ENCODE measurements at regions not wholly inside any gene's neighbourhood (a gene's known extent, or its start where the extent isn't known, plus 50 kb on each side); places are given as distances from the start of the nearest gene placed in this dataset.

DNA sequence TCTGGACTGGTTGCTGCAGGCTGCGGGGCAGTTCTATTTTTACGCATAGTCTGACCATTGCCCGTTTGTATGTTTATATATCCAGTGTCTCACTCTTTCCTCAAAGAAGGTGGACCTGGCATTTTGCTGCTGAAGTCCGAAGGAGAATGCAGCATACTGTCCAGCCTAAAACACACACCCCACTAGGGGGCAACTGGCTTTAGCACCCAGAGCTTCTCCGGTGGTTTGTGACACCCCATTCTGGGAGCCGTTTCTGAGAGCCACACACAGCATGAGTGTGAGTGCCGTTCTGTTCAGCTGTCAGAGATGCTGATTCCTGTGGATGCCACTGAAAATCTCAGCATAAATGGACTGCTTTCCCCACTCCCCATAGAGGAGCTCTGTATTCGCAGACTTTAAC is 290.5 kb upstream of the TAS2R1 start:
- H3K36me3 Mint-ChIP-seq (ENCODE audit: low read depth) = no peaks in the 10 kb centered on the region
- peaks cover 13% of the 10 kb centered on the region for H3K9me3 Mint-ChIP-seq
- POLR2A ChIA-PET = no interaction called here
- TF ChIP-seq, protein P1, sequence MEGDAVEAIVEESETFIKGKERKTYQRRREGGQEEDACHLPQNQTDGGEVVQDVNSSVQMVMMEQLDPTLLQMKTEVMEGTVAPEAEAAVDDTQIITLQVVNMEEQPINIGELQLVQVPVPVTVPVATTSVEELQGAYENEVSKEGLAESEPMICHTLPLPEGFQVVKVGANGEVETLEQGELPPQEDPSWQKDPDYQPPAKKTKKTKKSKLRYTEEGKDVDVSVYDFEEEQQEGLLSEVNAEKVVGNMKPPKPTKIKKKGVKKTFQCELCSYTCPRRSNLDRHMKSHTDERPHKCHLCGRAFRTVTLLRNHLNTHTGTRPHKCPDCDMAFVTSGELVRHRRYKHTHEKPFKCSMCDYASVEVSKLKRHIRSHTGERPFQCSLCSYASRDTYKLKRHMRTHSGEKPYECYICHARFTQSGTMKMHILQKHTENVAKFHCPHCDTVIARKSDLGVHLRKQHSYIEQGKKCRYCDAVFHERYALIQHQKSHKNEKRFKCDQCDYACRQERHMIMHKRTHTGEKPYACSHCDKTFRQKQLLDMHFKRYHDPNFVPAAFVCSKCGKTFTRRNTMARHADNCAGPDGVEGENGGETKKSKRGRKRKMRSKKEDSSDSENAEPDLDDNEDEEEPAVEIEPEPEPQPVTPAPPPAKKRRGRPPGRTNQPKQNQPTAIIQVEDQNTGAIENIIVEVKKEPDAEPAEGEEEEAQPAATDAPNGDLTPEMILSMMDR (IDR thresholded peaks at IDR 0.05) = no peak
- no peak overlapping the region for H3K27ac Mint-ChIP-seq
- CTCF ChIA-PET = no interaction called here
- H3K4me1 Mint-ChIP-seq (ENCODE audit: low read depth) = no peaks in the 10 kb centered on the region
- no peaks in the 10 kb centered on the region for H3K27me3 Mint-ChIP-seq
- DNase-seq (no peak), ATAC-seq (no peak)
- H3K4me3 Mint-ChIP-seq = no peak overlapping the region
- intact Hi-C loops (cut with micrococcal nuclease) = no loop called here

DNA sequence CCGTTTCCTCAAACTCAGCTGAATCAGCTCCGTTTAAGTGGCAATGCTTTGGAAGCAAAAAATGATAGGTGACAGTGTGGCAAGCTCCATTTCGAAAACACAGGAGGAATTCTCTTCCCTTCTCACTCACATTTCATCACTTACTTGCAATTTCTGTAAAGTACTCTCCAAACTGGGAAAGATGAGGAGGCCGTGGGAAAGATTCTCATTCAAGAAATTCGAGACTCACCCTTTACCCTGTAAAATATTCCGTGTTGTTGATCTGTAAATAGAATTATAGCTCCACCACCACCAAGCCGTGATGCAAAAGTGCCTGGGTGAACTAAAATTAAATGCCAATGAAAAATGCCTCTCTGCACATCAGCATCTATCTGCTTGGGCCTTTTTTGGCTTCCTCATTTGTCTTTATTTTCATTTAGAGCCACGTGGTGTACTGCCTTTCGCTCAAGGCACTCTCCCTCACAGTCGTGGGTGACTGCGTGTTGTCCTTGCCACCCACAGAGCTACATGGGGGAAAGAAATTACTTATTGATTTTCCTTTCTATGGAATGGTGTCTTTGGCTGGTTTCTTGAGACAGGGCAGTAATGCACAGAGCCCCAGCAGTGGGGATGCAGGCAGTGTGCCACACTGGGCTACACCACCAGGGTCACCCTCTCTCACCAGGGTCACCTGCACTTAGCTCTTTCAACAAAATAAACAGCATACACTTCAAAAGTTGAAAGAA is 289.3 kb upstream of the TAS2R1 start:
- Mint-ChIP-seq H3K36me3 (ENCODE audit: low read depth) (no peaks in the 10 kb centered on the region), H3K9me3 (peaks cover 13% of the 10 kb centered on the region), H3K27me3 (no peaks in the 10 kb centered on the region), H3K27ac (no peak overlapping the region), H3K4me1 (ENCODE audit: low read depth) (no peaks in the 10 kb centered on the region), H3K4me3 (no peak overlapping the region)
- DNase-seq (no peak), ATAC-seq (no peak)
- POLR2A ChIA-PET = interaction anchor here (0.6 kb wide), 1 partner anchor 1513 kb away, joined by 3 read pairs; no protein-coding TSS in a partner anchor
- TF ChIP-seq, protein P1 (IDR thresholded peaks at IDR 0.05) = no peak
- CTCF ChIA-PET = no interaction called here
- intact Hi-C loops (cut with micrococcal nuclease) = no loop called here

DNA sequence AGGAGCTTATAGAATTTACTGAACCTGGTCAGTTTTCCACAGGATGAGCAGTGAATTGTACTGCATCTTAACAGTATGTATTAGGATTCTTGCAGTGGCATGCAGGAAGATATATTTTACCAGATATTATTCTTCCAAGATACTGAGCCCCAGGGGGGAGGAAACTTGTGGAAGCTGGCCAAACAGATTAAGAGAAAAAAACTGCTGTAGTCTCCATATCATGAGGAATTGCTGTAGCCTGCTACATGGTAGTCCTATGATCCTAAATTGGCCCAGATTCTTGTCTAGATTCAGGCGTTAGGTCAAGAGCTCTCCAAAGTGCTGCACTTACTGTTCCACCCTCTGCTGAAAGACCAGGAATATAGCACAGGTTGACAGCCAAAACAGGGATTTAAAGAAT is 275.5 kb upstream of the TAS2R1 start:
- no peak for ATAC-seq
- peaks cover 7% of the 10 kb centered on the region for H3K9me3 Mint-ChIP-seq
- H3K27ac Mint-ChIP-seq = no peak overlapping the region
- POLR2A ChIA-PET = no interaction called here
- CTCF ChIA-PET = no interaction called here
- no peaks in the 10 kb centered on the region for H3K36me3 Mint-ChIP-seq (ENCODE audit: low read depth)
- intact Hi-C loops (cut with micrococcal nuclease) = no loop called here
- no peaks in the 10 kb centered on the region for H3K4me1 Mint-ChIP-seq (ENCODE audit: low read depth)
- no peak overlapping the region for H3K4me3 Mint-ChIP-seq
- H3K27me3 Mint-ChIP-seq = no peaks in the 10 kb centered on the region
- TF ChIP-seq, protein P1 (IDR thresholded peaks at IDR 0.05) = no peak
- DNase-seq = no peak

DNA sequence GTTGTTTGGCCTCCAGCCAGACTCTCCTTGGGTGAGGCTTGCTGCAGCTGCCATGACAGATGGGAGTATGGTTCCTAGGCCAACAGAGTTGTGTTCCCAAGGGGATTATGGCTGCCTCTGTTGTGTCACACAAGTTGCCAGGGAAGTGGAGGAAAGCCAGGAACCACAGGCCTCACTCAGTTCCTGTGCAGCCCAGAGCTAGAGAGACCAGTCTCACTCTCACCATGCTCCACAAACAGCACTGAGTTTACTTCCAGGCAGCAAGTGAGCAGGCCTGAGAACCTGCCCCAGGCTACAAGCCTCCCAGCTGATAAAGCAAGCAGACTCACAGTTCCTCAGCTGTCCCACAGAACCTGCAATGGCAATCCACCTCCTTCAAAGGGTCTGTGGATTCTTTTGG is 273.6 kb upstream of the TAS2R1 start:
- H3K4me3 Mint-ChIP-seq = no peak overlapping the region
- ATAC-seq = no peak
- H3K27me3 Mint-ChIP-seq = no peaks in the 10 kb centered on the region
- TF ChIP-seq, protein P1 (IDR thresholded peaks at IDR 0.05) = no peak
- ChIA-PET POLR2A (no interaction called here), CTCF (no interaction called here)
- no peaks in the 10 kb centered on the region for H3K4me1 Mint-ChIP-seq (ENCODE audit: low read depth)
- intact Hi-C loops (cut with micrococcal nuclease) = no loop called here
- H3K9me3 Mint-ChIP-seq = peaks cover 7% of the 10 kb centered on the region
- no peaks in the 10 kb centered on the region for H3K36me3 Mint-ChIP-seq (ENCODE audit: low read depth)
- DNase-seq = no peak
- no peak overlapping the region for H3K27ac Mint-ChIP-seq

DNA sequence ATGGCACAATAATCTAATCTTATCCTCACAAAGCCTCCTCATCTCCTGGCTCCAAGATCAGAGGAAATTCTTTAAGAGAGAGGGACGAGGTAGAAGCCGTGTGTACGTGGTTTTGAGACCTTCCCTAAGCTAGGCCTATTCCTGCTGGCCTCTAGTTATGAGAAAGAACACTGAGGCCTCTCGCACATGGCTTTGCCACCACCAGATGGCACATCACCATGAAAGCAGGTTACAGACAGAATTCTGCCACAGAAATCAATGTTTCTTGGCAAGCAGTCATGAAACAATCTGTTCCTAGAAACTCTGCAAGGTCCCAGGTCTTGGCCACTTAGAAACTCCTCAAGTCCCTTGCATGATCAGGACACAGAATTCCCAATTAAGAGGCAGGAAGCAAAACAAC is 268.2 kb upstream of the TAS2R1 start:
- Mint-ChIP-seq H3K36me3 (ENCODE audit: low read depth) (no peaks in the 10 kb centered on the region), H3K4me3 (no peak overlapping the region), H3K27ac (no peak overlapping the region), H3K27me3 (no peaks in the 10 kb centered on the region), H3K4me1 (ENCODE audit: low read depth) (no peaks in the 10 kb centered on the region), H3K9me3 (no peaks in the 10 kb centered on the region)
- no peak for ATAC-seq
- ChIA-PET CTCF (no interaction called here), POLR2A (interaction anchor here (0.8 kb wide), 1 partner anchor 351 kb away, joined by 3 read pairs; the partner anchor contains the start of gene ATPSCKMT)
- DNase-seq = peak; percentile 5
- TF ChIP-seq, protein P1 (IDR thresholded peaks at IDR 0.05) = no peak
- intact Hi-C loops (cut with micrococcal nuclease) = no loop called here
